Loucy (cell line): ENCODE measurements at regions not wholly inside any gene's neighbourhood (a gene's known extent, or its start where the extent isn't known, plus 50 kb on each side); places are given as distances from the start of the nearest gene placed in this dataset.

ENCODE experiments used
- CTCF ChIP-seq: fragments of 200-600 bp; sonication (generic); conservative IDR thresholded peaks from 2 replicates; pipeline ENCODE4 v1.5.1; 2014; ENCODE audit warnings: mild to moderate bottlenecking, antibody characterized with exemption, low read length
- EZH2phosphoT487 ChIP-seq: fragments of 200-600 bp; IDR thresholded peaks from 2 replicates; pipeline ENCODE4 v1.6.1; 2018; ENCODE audit warnings: antibody characterized with exemption, mild to moderate bottlenecking, moderate library complexity, borderline replicate concordance

GRCh38 chr17:77382966-77383612 is 242.3 kb downstream of the SEC14L1 start:
- TF ChIP-seq CTCF (no peak), EZH2phosphoT487 (no peak)
